ENCODE measurements at regions not wholly inside any gene's neighbourhood (a gene's known extent, or its start where the extent isn't known, plus 50 kb on each side); places are given as distances from the start of the nearest gene placed in this dataset.

DNA sequence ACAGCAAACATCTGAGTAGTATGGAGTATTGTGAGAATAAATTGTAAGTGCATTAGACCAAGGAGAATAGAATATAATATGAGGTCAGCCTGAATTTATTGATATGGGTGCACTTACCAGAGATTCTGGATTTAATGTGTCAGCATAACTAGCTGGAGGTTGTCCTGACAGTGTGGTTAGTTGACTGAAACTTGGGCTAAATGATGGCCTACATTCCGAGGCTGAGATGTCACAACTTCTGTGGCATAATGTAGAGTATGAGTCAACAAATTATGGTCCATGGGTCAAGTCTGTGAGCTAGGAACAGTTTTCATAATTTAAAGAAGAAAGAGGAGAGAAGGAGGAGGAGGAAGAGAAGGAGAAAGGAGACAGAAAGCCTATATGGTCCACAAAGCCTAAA is 127.6 kb downstream of the QPCT start:
- DNase-seq (ENCODE audit: low read depth): peak; percentile 81

GRCh38 chr2:37472959-37473358 is 128.5 kb downstream of the QPCT start:
- DNase-seq (ENCODE audit: low read depth): peak; percentile 39

- no peak for DNase-seq (ENCODE audit: low read depth)
Measured at GRCh38 chr2:37476411-37476810, 132.0 kb downstream of the QPCT start.

- no peak for DNase-seq (ENCODE audit: low read depth)
Measured at GRCh38 chr2:37477921-37478320, 133.5 kb downstream of the QPCT start.

DNA sequence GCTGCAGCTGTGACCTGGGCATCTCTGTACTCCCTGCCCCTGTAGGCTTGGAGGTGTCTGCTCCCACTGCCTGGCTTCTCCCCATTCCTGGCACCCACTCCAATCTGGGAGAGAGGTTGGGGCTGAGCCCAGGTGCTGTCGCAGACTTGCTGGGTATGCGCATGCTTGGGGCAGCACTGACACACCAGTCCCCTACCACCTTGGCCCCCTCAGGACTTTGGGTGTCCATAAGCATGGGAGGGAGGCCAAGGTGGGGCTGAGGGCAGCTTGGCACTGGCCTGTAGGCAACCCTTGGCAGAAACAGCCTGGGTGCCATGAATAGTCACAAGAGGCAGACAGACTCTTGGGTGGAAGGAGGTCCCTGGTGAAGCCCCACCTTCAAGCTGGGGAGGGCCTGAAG is 136.8 kb downstream of the QPCT start:
- DNase-seq (ENCODE audit: low read depth): no peak

GRCh38 chr2:37489041-37489456 is 144.6 kb downstream of the QPCT start:
- no peak for DNase-seq (ENCODE audit: low read depth)

DNA sequence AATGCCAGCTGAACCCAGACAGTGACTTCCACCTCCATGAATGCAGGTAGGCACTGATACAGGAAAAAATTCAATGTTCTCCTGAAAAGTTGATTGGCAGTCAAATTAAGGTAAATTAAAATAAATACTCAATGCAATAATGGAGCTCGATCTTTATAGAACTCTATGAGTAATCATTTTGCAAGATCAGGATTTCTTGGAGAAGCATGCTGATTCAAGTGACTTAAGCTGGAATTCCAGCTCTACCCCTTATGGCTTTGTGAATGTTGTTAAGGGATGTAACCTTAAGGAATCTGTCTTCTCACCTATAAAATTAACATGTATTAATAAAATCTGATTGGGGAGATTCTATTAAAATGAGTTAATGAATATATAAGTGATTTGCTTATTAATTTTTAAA is 145.1 kb downstream of the QPCT start:
- DNase-seq (ENCODE audit: low read depth): no peak

DNA sequence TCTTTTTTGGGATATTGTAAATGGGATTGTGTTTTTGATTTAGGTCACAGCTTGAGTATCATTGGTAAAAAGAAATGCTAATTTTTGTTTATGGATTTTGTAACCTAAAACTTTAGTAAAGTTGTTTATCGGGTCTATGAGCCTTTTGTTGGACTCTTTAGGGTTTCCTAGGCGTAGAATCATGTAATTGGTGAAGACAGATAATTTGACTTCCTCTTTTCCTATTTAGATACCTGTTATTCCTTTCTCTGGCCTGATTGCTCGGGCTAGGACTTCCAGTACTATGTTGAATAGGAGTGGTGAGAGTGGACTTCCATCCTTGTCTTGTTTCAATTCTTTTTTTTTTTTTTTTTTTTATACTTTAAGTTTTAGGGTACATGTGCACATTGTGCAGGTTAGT is 149.0 kb downstream of the QPCT start:
- no peak for DNase-seq (ENCODE audit: low read depth)

GRCh38 chr2:37499113-37499512 is 154.7 kb downstream of the QPCT start:
- DNase-seq (ENCODE audit: low read depth): no peak

DNA sequence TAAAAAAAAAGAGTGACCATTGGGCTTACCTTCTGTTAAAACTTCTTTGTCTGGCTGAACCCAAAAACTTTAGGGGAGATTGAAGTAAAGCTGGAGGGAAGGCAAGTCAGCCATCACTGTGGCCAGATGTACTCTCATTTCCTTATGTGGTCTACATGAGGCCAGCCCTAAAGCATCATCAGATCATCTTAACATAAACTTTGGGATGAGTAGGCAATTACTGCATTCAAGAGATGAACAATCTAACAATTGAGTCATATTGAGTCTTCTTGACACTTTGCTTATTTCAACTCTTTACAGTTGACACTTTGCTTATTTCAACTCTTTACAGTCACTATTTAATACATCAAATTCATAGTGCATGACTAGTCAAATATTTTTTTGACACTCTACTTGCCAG is 155.6 kb downstream of the QPCT start:
- DNase-seq (ENCODE audit: low read depth): peak; percentile 26

GRCh38 chr2:37501113-37501512 is 156.7 kb downstream of the QPCT start:
- no peak for DNase-seq (ENCODE audit: low read depth)

GRCh38 chr2:37506407-37507050 is 162.1 kb downstream of the QPCT start:
- no peak for DNase-seq (ENCODE audit: low read depth)

DNA sequence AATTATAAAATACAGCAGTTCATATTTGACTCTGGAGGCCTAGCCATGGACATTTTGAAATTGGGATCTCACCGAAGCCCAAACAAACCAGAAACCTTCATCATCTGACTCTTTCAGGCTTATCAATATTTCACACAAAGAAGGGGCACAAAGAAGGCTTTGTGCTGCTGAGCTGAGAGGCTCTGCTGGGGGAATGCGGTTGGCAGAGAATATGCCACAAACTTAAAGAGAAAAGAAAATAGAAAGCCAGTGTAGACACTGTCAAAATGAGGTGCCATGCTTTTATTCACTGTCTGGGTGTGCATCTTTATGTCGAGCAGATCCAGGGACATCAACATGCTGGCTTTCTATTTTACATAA is 162.6 kb downstream of the QPCT start:
- no peak for DNase-seq (ENCODE audit: low read depth)

DNA sequence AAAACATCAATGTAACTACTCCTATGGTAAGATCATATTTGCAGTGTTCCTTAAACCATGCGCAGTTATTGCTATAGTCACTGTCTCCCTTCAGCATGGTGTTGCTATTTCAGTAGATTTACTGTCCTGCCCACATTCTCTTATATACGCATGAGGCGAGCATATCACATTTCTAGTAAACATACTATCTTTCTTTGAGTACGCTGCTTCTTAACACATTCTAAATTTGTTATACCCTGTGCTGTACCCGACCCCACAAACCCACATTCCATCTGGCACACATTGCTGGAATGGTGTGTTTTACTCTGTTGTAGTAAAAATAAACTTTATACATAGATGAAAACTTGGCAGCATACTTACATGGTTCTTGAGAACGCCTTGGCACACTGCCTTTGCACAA is 163.3 kb downstream of the QPCT start:
- DNase-seq (ENCODE audit: low read depth): no peak

DNA sequence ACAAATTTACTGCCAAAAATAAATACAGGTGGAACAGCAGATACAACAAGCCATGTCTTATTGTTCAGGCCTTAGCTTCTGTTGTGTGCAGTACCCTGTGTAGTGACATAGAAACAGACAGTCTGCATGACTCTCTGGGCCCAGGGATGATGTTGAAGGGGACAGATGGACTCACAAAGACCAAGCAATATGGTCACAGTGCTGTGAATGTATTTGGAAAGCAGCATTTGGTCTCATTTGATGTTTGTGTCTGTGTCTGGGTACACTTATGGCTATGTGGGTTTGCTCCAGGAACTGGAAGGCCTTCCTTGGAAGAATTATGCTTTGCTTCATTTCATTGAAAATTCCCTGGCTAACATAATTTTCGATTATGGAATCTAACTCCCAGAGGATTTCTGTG is 158.5 kb downstream of the CDC42EP3 start:
- DNase-seq (ENCODE audit: low read depth): no peak

DNA sequence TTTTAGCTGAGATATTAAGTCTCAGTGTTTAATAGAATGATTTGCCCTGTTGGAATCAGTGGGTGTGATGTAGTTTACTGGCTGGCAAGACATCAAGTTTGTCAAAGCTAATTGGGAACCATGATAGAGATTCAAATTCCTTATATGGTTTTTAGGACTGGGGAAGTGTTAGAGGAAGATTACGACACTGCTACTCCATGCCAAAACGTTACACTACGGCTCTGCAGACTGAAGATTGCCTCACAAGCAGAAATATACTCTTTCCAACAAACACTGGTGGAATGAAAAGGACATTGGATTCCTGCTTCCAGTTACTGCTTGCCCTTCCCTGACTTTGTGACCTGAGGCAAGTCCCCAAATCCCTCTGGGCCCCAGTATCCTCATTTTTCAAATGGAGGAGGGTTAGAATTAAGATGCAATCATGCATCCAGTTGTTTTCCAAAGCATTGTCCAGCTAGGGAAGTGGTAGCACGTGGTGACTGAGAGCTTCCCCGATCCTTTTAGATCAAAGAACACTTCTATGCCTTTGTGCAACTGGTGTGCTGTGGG is 147.6 kb downstream of the CDC42EP3 start:
- DNase-seq (ENCODE audit: low read depth): no peak

- DNase-seq (ENCODE audit: low read depth): no peak
Measured at GRCh38 chr2:37526323-37526722, 145.1 kb downstream of the CDC42EP3 start.

DNA sequence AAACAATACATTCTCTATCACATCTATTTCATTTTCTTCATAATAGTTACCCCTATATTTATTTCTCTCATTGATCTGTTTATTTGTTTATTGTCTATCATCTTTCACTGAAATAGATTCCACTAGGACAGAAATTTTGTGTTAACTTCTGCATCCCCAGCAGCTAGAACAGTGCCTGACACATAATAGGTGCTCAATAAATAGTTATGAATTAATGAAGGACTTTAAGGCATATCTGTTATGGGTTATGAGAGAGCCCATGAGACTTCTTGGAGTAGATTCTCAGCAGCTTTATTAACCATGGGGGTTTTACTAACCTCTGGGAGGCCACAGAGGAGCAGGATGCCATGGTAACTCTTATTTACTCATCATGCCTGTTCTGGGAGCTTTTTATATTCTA is 144.6 kb downstream of the CDC42EP3 start:
- DNase-seq (ENCODE audit: low read depth): no peak

DNA sequence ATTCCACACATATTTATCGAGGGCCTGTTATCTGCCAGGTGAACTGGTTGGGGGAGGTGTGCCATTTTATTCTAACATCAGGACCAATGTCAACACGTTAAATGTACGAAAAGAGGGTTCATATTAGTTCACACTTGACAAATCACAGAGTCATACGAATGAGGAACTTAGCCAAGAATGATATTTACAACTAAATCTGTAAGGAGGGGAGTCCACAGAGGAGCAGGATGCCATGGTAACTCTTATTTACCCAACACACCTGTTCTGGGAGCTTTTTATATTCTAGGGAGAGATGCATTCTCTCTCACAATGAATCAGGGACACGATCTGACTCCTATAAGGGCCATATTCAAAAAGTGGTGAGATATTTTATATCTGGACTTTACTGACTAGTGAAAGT is 144.1 kb downstream of the CDC42EP3 start:
- DNase-seq (ENCODE audit: low read depth): no peak

DNA sequence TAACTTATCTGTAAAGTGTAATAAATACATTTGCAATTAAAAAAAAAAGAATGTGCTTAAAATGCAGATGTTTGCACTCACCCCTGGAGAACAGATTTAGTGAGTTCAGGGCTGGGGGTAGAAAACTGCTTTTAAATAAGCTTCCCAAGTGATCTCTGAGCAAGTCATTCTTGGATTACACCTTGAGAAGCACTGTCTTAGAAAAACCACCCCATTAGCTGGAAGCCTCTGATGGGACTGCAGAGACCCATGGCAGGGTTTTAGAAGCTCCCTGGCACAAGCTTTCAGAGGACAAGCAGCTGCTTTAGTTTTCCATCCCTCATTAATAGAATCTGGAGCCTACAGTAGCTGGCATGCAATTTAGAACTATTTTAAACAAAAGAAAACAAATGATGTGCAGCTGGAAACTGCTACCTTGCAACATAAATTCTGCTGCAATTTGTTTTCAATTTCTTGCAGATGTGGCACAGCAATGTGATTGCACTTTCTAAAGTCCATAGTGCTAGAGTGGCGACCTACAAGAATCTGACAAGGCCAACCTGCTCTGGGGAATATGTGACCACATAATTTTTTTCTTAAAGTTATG is 141.5 kb downstream of the CDC42EP3 start:
- no peak for DNase-seq (ENCODE audit: low read depth)

GRCh38 chr2:37532503-37532902 is 138.9 kb downstream of the CDC42EP3 start:
- DNase-seq (ENCODE audit: low read depth): no peak

DNA sequence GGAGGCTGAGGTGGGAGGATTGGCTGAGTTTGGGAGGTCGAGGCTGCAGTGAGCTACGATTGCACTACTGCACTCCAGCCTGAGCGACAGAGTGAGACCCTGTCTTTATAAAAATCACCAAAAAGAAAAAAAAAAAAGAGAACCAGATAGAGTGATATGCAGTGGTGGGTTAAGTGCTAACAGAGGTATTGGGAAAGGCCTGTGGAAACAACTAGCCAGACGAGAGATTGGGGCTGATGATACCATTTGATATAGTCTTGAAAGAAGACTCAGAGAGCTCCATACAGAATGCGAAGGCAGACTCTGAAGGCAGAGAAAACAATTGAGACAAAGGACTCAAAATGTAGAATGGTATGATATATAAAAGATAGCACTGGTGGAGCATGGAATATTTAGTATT is 134.1 kb downstream of the CDC42EP3 start:
- DNase-seq (ENCODE audit: low read depth): no peak

- DNase-seq (ENCODE audit: low read depth): no peak
Measured at GRCh38 chr2:37541516-37541915, 129.9 kb downstream of the CDC42EP3 start.

GRCh38 chr2:37543999-37544557 is 127.4 kb downstream of the CDC42EP3 start:
- no peak for DNase-seq (ENCODE audit: low read depth)
